Upper lobe of right lung (tissue), 1 donor: ENCODE measurements at regions not wholly inside any gene's neighbourhood (a gene's known extent, or its start where the extent isn't known, plus 50 kb on each side); places are given as distances from the start of the nearest gene placed in this dataset.

Source experiments
- ATAC-seq: fragments of 200-7000 bp; cut with Tn5 transposase; one replicate; pipeline ENCODE4 v1.9.1; 2020; ENCODE audit warnings: mild to moderate bottlenecking, moderate library complexity
- DNase-seq: peaks from one replicate; pipeline ENCODE4 v3.0.0-alpha.2; 2020
- H3K27ac ChIP-seq: fragments of 200-600 bp; one replicate; pipeline ENCODE4 v1.8.0; 2022
- H3K27me3 ChIP-seq: fragments of 200-600 bp; one replicate; pipeline ENCODE4 v1.8.0; 2022; ENCODE audit warnings: mild to moderate bottlenecking
- H3K36me3 ChIP-seq: fragments of 200-600 bp; one replicate; pipeline ENCODE4 v1.8.0; 2022
- H3K4me1 ChIP-seq: fragments of 200-600 bp; one replicate; pipeline ENCODE4 v1.8.0; 2022
- H3K4me3 ChIP-seq: fragments of 200-600 bp; one replicate; pipeline ENCODE4 v1.8.0; 2022; ENCODE audit warnings: mild to moderate bottlenecking
- H3K9me3 ChIP-seq: fragments of 200-600 bp; one replicate; pipeline ENCODE4 v1.8.0; 2022
- CTCF ChIP-seq: fragments of 200-600 bp; IDR thresholded peaks from one replicate; pipeline ENCODE4 v1.8.0; 2022; ENCODE audit warnings: antibody characterized with exemption
- intact Hi-C: fragments of 100-400 bp; cut with DNase I; formaldehyde crosslinking; loops from one replicate; pipeline ENCODE4 v1.11.0; 2022
- donor health status: DM: no; HTN: yes; CAD: no; lungs with severe emphysema.

GRCh38 chr5:84478603-84479002 is 93.9 kb upstream of the EDIL3 start:
- no peaks in the 10 kb centered on the region for H3K36me3 ChIP-seq
- no peak overlapping the region for H3K27ac ChIP-seq
- intact Hi-C loops, result no loop called here
- H3K4me3 ChIP-seq, result no peak overlapping the region
- H3K27me3 ChIP-seq, result no peaks in the 10 kb centered on the region
- H3K4me1 ChIP-seq, result no peaks in the 10 kb centered on the region
- DNase-seq, result no peak
- no peak for ATAC-seq
- TF ChIP-seq CTCF, result no peak
- H3K9me3 ChIP-seq, result no peaks in the 10 kb centered on the region

- Histone ChIP-seq H3K4me3 (no peak overlapping the region), H3K27ac (no peak overlapping the region), H3K36me3 (no peaks in the 10 kb centered on the region), H3K4me1 (no peaks in the 10 kb centered on the region), H3K27me3 (no peaks in the 10 kb centered on the region), H3K9me3 (no peaks in the 10 kb centered on the region)
- no peak for TF ChIP-seq CTCF
- DNase-seq (no peak), ATAC-seq (no peak)
- intact Hi-C loops, result no loop called here
These were observed 92.8 kb upstream of the EDIL3 start for GRCh38 chr5:84477485-84477884.

GRCh38 chr5:84474126-84474525 is 89.4 kb upstream of the EDIL3 start:
- Histone ChIP-seq H3K9me3 (no peaks in the 10 kb centered on the region), H3K4me3 (no peak overlapping the region), H3K27ac (no peak overlapping the region), H3K27me3 (no peaks in the 10 kb centered on the region), H3K36me3 (no peaks in the 10 kb centered on the region), H3K4me1 (no peaks in the 10 kb centered on the region)
- no peak for TF ChIP-seq CTCF
- intact Hi-C loops, result no loop called here
- DNase-seq, result no peak
- ATAC-seq, result no peak

- peaks cover 7% of the 10 kb centered on the region for H3K9me3 ChIP-seq
- no peaks in the 10 kb centered on the region for H3K27me3 ChIP-seq
- H3K27ac ChIP-seq, result no peak overlapping the region
- no peak overlapping the region for H3K4me3 ChIP-seq
- TF ChIP-seq CTCF, result no peak
- no peaks in the 10 kb centered on the region for H3K36me3 ChIP-seq
- ATAC-seq (no peak), DNase-seq (no peak)
- intact Hi-C loops, result no loop called here
- no peaks in the 10 kb centered on the region for H3K4me1 ChIP-seq
These were observed 68.7 kb upstream of the EDIL3 start for GRCh38 chr5:84453405-84453804.

GRCh38 chr5:84450617-84451414 is 66.1 kb upstream of the EDIL3 start:
- Histone ChIP-seq H3K27me3 (no peaks in the 10 kb centered on the region), H3K4me3 (no peak overlapping the region), H3K4me1 (no peaks in the 10 kb centered on the region), H3K36me3 (no peaks in the 10 kb centered on the region), H3K9me3 (peaks cover 7% of the 10 kb centered on the region), H3K27ac (no peak overlapping the region)
- TF ChIP-seq CTCF, result peak; percentile 46
- DNase-seq, result no peak
- intact Hi-C loops, result no loop called here
- no peak for ATAC-seq
